Activated CD4-positive, alpha-beta T cell treated with anti-CD3 and anti-CD28 coated beads, Interleukin-2, amount 10 ng/mL, durations not matched to agents 24 days and 14 days (primary cell): ENCODE measurements at regions not wholly inside any gene's neighbourhood (a gene's known extent, or its start where the extent isn't known, plus 50 kb on each side); places are given as distances from the start of the nearest gene placed in this dataset.

Experiments used
- DNase-seq: peaks from one replicate; pipeline ENCODE4 v3.0.0; 2022
- H3K27ac Mint-ChIP-seq: one replicate; pipeline ENCODE4 v1.8.0; 2022; ENCODE audit warnings: mild to moderate bottlenecking, mixed read lengths
- H3K27me3 Mint-ChIP-seq: one replicate; pipeline ENCODE4 v1.8.0; 2022; ENCODE audit warnings: mixed read lengths
- H3K36me3 Mint-ChIP-seq: one replicate; pipeline ENCODE4 v1.8.0; 2022; ENCODE audit warnings: low read depth, mild to moderate bottlenecking, mixed read lengths
- H3K4me1 Mint-ChIP-seq: one replicate; pipeline ENCODE4 v1.8.0; 2021; ENCODE audit warnings: mixed read lengths
- H3K4me3 Mint-ChIP-seq: one replicate; pipeline ENCODE4 v1.8.0; 2022; ENCODE audit warnings: mild to moderate bottlenecking, moderate library complexity, mixed read lengths
- H3K9me3 Mint-ChIP-seq: one replicate; pipeline ENCODE4 v1.8.0; 2021; ENCODE audit warnings: mixed read lengths
- intact Hi-C: fragments of 100-400 bp; cut with micrococcal nuclease; formaldehyde crosslinking; loops from one replicate; pipeline ENCODE4 v1.15.1; 2023

DNA sequence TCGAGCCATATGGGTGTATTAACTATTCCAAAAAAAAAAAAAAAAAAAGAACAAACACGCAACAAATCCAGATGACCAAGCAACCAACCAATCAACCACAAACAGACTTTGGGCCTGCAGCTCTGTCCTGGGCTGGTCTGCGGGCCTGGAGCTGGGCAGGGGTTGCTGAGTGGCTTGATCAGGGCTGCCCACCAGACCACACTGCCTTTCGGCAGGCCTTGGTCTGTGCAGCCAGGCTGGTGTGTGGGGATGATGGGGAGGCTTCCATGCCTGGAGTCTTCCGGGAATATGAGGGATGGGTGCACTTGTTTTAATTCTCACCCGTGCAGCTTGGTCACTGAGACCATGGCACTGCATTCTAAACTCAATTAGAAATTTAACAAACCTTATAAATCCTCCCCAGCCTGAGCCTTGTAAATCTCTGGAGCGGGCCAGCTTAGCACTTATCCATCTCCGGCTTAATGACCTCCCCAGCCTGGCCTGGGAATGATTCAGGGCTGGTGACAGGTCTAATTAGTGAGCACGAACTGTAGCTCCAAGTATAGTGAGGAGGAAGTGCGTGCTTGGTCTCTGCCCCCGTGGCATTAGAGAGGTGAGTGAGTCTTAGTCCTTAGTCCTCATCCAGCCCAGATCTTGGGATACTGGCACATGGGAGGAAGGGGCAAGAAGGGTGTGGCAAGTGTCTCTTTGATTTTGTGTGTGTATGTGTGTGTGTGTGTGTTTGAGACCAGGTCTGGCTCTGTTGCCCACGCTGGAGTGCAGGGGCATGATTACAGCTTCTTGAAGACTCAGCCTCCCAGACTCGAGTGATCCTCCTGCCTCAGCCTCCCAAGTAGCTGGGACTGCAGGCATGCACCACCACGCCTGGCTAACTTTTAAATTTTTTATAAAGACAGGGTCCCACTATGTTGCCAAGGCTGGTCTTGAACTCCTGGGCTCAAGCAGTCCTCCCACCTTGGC, 74.6 kb upstream of the CSF3R start:
- DNase-seq, result no peak
- no peaks in the 10 kb centered on the region for H3K36me3 Mint-ChIP-seq
- H3K4me3 Mint-ChIP-seq, result no peak overlapping the region
- H3K4me1 Mint-ChIP-seq, result no peaks in the 10 kb centered on the region
- H3K27me3 Mint-ChIP-seq, result peaks cover 28% of the 10 kb centered on the region
- no peak overlapping the region for H3K27ac Mint-ChIP-seq
- H3K9me3 Mint-ChIP-seq, result no peaks in the 10 kb centered on the region
- intact Hi-C loops, result no loop called here

- Mint-ChIP-seq H3K9me3 (no peaks in the 10 kb centered on the region), H3K4me1 (no peaks in the 10 kb centered on the region), H3K36me3 (no peaks in the 10 kb centered on the region), H3K27me3 (peaks cover 37% of the 10 kb centered on the region), H3K4me3 (no peak overlapping the region), H3K27ac (no peak overlapping the region)
- intact Hi-C loops, result loop anchor here (2.0 kb wide), 1 partner anchor 38 kb away; no protein-coding TSS in a partner anchor
- no peak for DNase-seq
Observed at GRCh38 chr1:36555041-36555440, 72.3 kb upstream of the CSF3R start.

GRCh38 chr1:36554323-36554628, 71.6 kb upstream of the CSF3R start:
- Mint-ChIP-seq H3K36me3 (no peaks in the 10 kb centered on the region), H3K4me1 (no peaks in the 10 kb centered on the region), H3K27me3 (peaks cover 40% of the 10 kb centered on the region), H3K4me3 (no peak overlapping the region), H3K9me3 (no peaks in the 10 kb centered on the region), H3K27ac (no peak overlapping the region)
- DNase-seq, result no peak
- intact Hi-C loops, result loop anchor here (2.0 kb wide), 1 partner anchor 37 kb away; no protein-coding TSS in a partner anchor

GRCh38 chr1:36553591-36554322, 71.0 kb upstream of the CSF3R start:
- no peak overlapping the region for H3K4me3 Mint-ChIP-seq
- intact Hi-C loops, result loop anchor here (2.0 kb wide), 1 partner anchor 37 kb away; no protein-coding TSS in a partner anchor

GRCh38 chr1:36542962-36543515, 60.3 kb upstream of the CSF3R start:
- Mint-ChIP-seq H3K9me3 (no peaks in the 10 kb centered on the region), H3K27ac (no peak overlapping the region), H3K36me3 (no peaks in the 10 kb centered on the region), H3K4me1 (no peaks in the 10 kb centered on the region), H3K27me3 (peaks cover 21% of the 10 kb centered on the region), H3K4me3 (no peak overlapping the region)
- intact Hi-C loops, result no loop called here
- no peak for DNase-seq

More at GRCh38 chr1:36553591-36554322, 71.0 kb upstream of the CSF3R start:
- Mint-ChIP-seq H3K4me1 (no peaks in the 10 kb centered on the region), H3K27me3 (peaks cover 40% of the 10 kb centered on the region), H3K36me3 (no peaks in the 10 kb centered on the region), H3K9me3 (no peaks in the 10 kb centered on the region), H3K27ac (no peak overlapping the region)
- DNase-seq, result peak; percentile 89

DNA sequence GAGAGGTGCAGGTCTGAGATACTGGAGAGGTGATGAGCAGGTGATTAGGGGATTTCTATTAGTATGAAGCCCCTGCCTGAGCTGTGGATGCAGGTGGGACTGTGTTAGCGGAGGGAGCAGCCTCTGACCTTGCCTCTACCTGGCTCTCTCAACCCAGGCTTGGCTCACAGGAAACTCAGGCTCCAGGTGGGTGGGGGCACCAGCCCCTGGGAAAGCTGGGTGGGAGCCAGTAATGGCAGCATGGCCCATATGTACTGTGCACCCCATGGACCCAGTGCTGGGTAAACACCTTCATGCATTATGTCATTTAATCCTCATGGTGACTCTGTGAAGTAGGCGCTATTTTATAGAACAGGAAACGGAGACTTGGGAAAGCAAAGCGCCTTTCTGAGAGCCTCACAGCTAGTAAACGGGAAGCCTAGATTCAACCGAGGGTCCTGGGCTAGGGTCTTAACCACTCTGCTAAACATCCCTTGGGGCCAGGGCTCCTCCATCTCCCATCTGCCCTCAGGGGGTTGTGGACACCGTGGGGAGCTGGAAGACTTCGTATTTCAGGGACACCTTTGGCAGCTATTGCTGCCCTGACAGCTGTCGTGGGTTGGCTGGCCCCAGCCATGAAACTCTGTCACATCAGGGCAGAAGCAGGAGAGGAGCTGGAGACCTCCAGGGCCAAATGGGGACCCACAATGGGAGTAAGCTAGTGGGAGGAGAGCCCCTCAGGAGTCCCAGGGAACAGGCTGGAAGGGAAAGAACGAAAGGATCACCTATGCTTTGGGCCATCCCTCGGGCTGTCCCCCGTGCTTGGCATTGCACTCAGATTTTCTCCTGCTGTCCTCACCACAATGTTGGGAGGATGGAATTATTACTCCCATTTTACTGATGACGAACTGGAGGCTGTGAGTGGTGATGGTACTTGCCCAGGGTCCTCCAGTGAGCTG, 59.6 kb upstream of the CSF3R start:
- no peak for DNase-seq
- Mint-ChIP-seq H3K4me1 (no peaks in the 10 kb centered on the region), H3K27me3 (peaks cover 16% of the 10 kb centered on the region), H3K27ac (no peak overlapping the region), H3K36me3 (no peaks in the 10 kb centered on the region), H3K4me3 (no peak overlapping the region), H3K9me3 (no peaks in the 10 kb centered on the region)
- intact Hi-C loops, result no loop called here

GRCh38 chr1:36540056-36540455, 57.3 kb upstream of the CSF3R start:
- Mint-ChIP-seq H3K36me3 (no peaks in the 10 kb centered on the region), H3K4me3 (no peak overlapping the region), H3K4me1 (no peaks in the 10 kb centered on the region), H3K27ac (no peak overlapping the region), H3K9me3 (no peaks in the 10 kb centered on the region), H3K27me3 (peaks cover 15% of the 10 kb centered on the region)
- DNase-seq, result no peak
- intact Hi-C loops, result no loop called here

DNA sequence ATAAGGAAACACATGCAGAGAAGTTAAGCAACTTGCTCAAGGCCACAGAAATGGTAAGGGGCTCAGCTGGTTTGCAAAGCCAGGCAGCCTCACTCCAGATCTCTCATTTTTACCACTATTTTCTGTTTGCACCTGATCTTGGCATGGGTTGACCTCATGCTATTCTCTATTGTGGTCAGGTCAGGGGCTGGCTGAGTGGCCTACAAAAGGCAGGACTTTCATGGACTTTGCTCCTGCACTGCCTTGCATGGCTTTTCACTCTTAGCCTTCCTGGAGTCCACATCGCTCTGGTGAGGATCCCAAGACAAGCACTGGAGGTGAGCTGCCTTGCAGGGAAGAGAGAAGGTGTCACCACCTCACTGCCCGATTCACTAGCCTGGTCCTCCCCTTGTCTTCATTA, 56.8 kb upstream of the CSF3R start:
- intact Hi-C loops, result no loop called here
- Mint-ChIP-seq H3K27me3 (peaks cover 15% of the 10 kb centered on the region), H3K9me3 (no peaks in the 10 kb centered on the region), H3K4me1 (no peaks in the 10 kb centered on the region), H3K4me3 (no peak overlapping the region), H3K27ac (no peak overlapping the region), H3K36me3 (no peaks in the 10 kb centered on the region)
- DNase-seq, result no peak

DNA sequence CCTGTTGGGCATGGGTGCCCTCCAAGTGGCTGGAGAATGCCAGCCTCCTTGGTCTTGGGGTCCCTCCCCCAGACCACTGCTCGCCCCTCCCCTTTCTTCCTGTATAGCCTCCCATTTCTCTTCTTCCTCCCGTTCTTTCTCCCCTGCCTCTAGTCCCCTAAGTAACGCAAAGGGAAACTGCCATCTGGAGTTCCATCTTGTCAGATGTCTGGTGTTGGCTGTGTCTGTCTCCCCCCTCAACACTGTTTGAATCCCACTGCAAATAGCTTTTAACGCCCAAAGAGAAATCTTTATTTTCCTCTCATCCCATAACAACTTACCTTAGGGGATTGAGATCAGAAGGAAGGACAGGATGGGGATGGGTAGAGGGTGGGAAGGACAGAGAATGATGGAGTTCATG, 55.3 kb upstream of the CSF3R start:
- H3K27ac Mint-ChIP-seq, result no peak overlapping the region

DNA sequence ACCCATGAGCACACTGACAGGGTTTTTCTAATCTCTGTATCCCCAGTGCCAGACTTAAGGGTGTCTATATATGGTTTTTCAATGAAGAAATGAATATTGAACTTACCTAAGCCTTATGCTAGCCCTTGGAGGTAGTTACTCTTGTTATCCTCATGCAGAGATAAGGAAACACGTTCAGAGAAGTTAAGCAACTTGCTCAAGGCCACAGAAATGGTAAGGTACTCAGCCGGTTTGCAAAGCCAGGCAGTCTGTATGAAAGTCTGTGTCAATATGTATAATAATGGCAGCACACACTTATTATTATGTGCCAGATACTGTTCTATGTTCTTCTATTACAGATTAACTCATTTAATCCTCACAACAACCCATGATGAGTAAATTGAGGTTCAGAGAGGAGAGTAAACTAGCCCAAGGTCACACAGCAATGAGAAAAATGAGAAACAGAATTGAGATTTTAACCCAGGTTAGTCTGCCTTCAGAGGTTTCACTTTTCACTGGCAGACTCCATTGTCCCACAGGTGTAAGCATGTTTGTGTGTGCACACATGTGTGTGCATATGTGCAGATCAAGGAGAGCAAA, 54.6 kb upstream of the CSF3R start:
- intact Hi-C loops, result no loop called here
- Mint-ChIP-seq H3K4me1 (no peaks in the 10 kb centered on the region), H3K4me3 (no peak overlapping the region), H3K36me3 (no peaks in the 10 kb centered on the region), H3K27ac (no peak overlapping the region), H3K9me3 (no peaks in the 10 kb centered on the region), H3K27me3 (peaks cover 12% of the 10 kb centered on the region)
- no peak for DNase-seq

More for the DNA sequence above, 55.3 kb upstream of the CSF3R start:
- Mint-ChIP-seq H3K9me3 (no peaks in the 10 kb centered on the region), H3K4me3 (no peak overlapping the region), H3K36me3 (no peaks in the 10 kb centered on the region), H3K27me3 (peaks cover 12% of the 10 kb centered on the region), H3K4me1 (no peaks in the 10 kb centered on the region)
- intact Hi-C loops, result no loop called here
- DNase-seq, result no peak

- Mint-ChIP-seq H3K36me3 (no peaks in the 10 kb centered on the region), H3K9me3 (no peaks in the 10 kb centered on the region), H3K27me3 (peaks cover 13% of the 10 kb centered on the region)
Observed at GRCh38 chr1:36536727-36537126, 54.0 kb upstream of the CSF3R start.

GRCh38 chr1:36534711-36535412, 52.1 kb upstream of the CSF3R start:
- H3K27ac Mint-ChIP-seq, result no peak overlapping the region
- no peaks in the 10 kb centered on the region for H3K9me3 Mint-ChIP-seq
- no peak overlapping the region for H3K4me3 Mint-ChIP-seq
- H3K27me3 Mint-ChIP-seq, result peaks cover 12% of the 10 kb centered on the region
- intact Hi-C loops, result no loop called here
- DNase-seq, result no peak
- no peaks in the 10 kb centered on the region for H3K4me1 Mint-ChIP-seq
- H3K36me3 Mint-ChIP-seq, result no peaks in the 10 kb centered on the region

More at GRCh38 chr1:36536727-36537126, 54.0 kb upstream of the CSF3R start:
- no peaks in the 10 kb centered on the region for H3K4me1 Mint-ChIP-seq
- H3K4me3 Mint-ChIP-seq, result no peak overlapping the region
- H3K27ac Mint-ChIP-seq, result no peak overlapping the region
- no peak for DNase-seq
- intact Hi-C loops, result no loop called here
